H1 (cell line): ENCODE measurements at regions not wholly inside any gene's neighbourhood (a gene's known extent, or its start where the extent isn't known, plus 50 kb on each side); places are given as distances from the start of the nearest gene placed in this dataset.

Experiments used
- CTCF ChIA-PET: fragments of 300-600 bp; sonication (Branson Sonifier 250); formaldehyde crosslinking; loops from one replicate; lab custom pipeline; 2021; ENCODE audit not compliant: partially characterized antibody; lab: Charles Lee
- POLR2A ChIA-PET: fragments of 300-600 bp; sonication (Branson Sonifier 250); formaldehyde crosslinking; loops from one replicate; lab custom pipeline; 2021; ENCODE audit warnings: inconsistent platforms; ENCODE audit not compliant: partially characterized antibody; lab: Charles Lee
- DNase-seq, 2 experiments: peaks; one replicate each; pipeline versions ENCODE4 v3.0.0 to v3.0.0-alpha.2; 2010 to 2022; ENCODE audit warnings: low spot score in 2 of 2, low read depth in 1 of 2, mixed read lengths in 1 of 2
- FAIRE-seq: peaks from 2 replicates; lab custom pipeline; 2011; peaks lifted over from hg19 to GRCh38; lab: Jason Lieb, UNC
- H2AFZ ChIP-seq: 2 replicates; pipeline ENCODE4 v1.8.1; 2012; ENCODE audit warnings: low read length, inconsistent platforms
- H2AK5ac ChIP-seq: 2 replicates; pipeline ENCODE4 v1.6.1; 2013; ENCODE audit warnings: low read depth, low read length
- H2BK120ac ChIP-seq: replicated peaks from 2 replicates; pipeline ENCODE3; 2013; ENCODE audit warnings: low read depth, low read length, inconsistent platforms
- H2BK12ac ChIP-seq: 2 replicates; pipeline ENCODE4 v1.6.1; 2013; ENCODE audit warnings: low read depth, low read length
- H2BK15ac ChIP-seq: 2 replicates; pipeline ENCODE4 v1.6.1; 2013; ENCODE audit warnings: low read length
- H2BK20ac ChIP-seq: 2 replicates; pipeline ENCODE4 v1.6.1; 2013; ENCODE audit warnings: low read length
- H2BK5ac ChIP-seq: 2 replicates; pipeline ENCODE4 v1.6.1; 2013; ENCODE audit warnings: low read depth, low read length
- H3K14ac ChIP-seq: 2 replicates; pipeline ENCODE4 v1.6.1; 2013; ENCODE audit warnings: inconsistent platforms; ENCODE audit not compliant: insufficient read length
- H3K18ac ChIP-seq: 2 replicates; pipeline ENCODE4 v1.6.1; 2013; ENCODE audit warnings: low read length; ENCODE audit errors: extremely low read depth
- H3K23ac ChIP-seq: 2 replicates; pipeline ENCODE4 v1.6.1; 2013; ENCODE audit warnings: inconsistent platforms; ENCODE audit not compliant: insufficient read length
- H3K23me2 ChIP-seq: 2 replicates; pipeline ENCODE4 v1.6.1; 2013; ENCODE audit warnings: low read depth, low read length
- H3K27ac ChIP-seq: 2 replicates; pipeline ENCODE4 v1.6.1; 2011; ENCODE audit warnings: low read depth, low read length, inconsistent platforms
- H3K27me3 ChIP-seq, 4 experiments: replicated peaks in 1 of 4; 1 replicate in 1 of 4; 2 replicates in 3 of 4; pipeline versions ENCODE4 v1.6.1 to v1.8.1; 2011 to 2013; ENCODE audit warnings: low read length in 3 of 4, mild to moderate bottlenecking in 3 of 4, inconsistent platforms in 2 of 4, mixed read lengths in 2 of 4, moderate library complexity in 1 of 4; ENCODE audit not compliant: control insufficient read depth in 3 of 4, insufficient read depth in 3 of 4; ENCODE audit errors: extremely low read depth in 1 of 4
- H3K36me3 ChIP-seq, 4 experiments: 2 replicates each; pipeline versions ENCODE4 v1.6.1 to v1.8.1; 2011 to 2013; ENCODE audit warnings: mild to moderate bottlenecking in 4 of 4, low read length in 3 of 4, moderate library complexity in 2 of 4, control low read depth in 1 of 4, inconsistent platforms in 1 of 4; ENCODE audit not compliant: insufficient read depth in 4 of 4, control insufficient read depth in 2 of 4
- H3K4ac ChIP-seq: replicated peaks from 2 replicates; pipeline ENCODE3; 2013; ENCODE audit warnings: low read length, low read depth, mixed read lengths, inconsistent platforms; ENCODE audit not compliant: insufficient read length
- H3K4me1 ChIP-seq, 4 experiments: replicated peaks in 1 of 4; 1 replicate in 1 of 4; 2 replicates in 3 of 4; pipeline versions ENCODE4 v1.6.1 to v1.8.1; 2011 to 2013; ENCODE audit warnings: low read length in 3 of 4, inconsistent platforms in 2 of 4, mixed read lengths in 1 of 4; ENCODE audit not compliant: insufficient read depth in 4 of 4, control insufficient read depth in 3 of 4
- H3K4me2 ChIP-seq, 2 experiments: 2 replicates each; pipeline versions ENCODE4 v1.6.1 to v1.8.1; 2011 to 2013; ENCODE audit warnings: low read depth in 2 of 2, low read length in 2 of 2, control low read depth in 1 of 2, inconsistent platforms in 1 of 2, mild to moderate bottlenecking in 1 of 2; ENCODE audit not compliant: insufficient read depth in 1 of 2
- H3K4me3 ChIP-seq, 4 experiments: fragments of 200-600, 300-600 bp in 1 of 4; sonication (generic), shearing (Covaris generic), sonication (Bioruptor Twin) in 1 of 4; 2 replicates each; pipeline versions ENCODE4 v1.5.1 to v1.8.1; 2011 to 2016; ENCODE audit warnings: low read length in 4 of 4, low read depth in 3 of 4, control low read depth in 2 of 4, inconsistent platforms in 2 of 4, mild to moderate bottlenecking in 2 of 4, mixed read lengths in 1 of 4, moderate library complexity in 1 of 4; ENCODE audit not compliant: insufficient read depth in 2 of 4; ENCODE audit errors: extremely low read depth in 1 of 4
- H3K56ac ChIP-seq: replicated peaks from 2 replicates; pipeline ENCODE3; 2013; ENCODE audit warnings: low read depth, mild to moderate bottlenecking, mixed read lengths, low read length, inconsistent platforms; ENCODE audit not compliant: insufficient read length
- H3K79me1 ChIP-seq: 2 replicates; pipeline ENCODE4 v1.6.1; 2013; ENCODE audit warnings: low read depth, low read length, control low read depth
- H3K79me2 ChIP-seq, 2 experiments: 2 replicates each; pipeline versions ENCODE4 v1.6.1 to v1.8.1; 2012 to 2013; ENCODE audit warnings: low read length in 2 of 2, mild to moderate bottlenecking in 2 of 2, inconsistent platforms in 1 of 2; ENCODE audit not compliant: insufficient read depth in 2 of 2, control insufficient read depth in 1 of 2
- H3K9ac ChIP-seq, 4 experiments: replicated peaks in 1 of 4; 1 replicate in 1 of 4; 2 replicates in 3 of 4; pipeline versions ENCODE4 v1.6.1 to v1.8.1; 2011 to 2013; ENCODE audit warnings: low read depth in 3 of 4, low read length in 3 of 4, control low read depth in 2 of 4, mild to moderate bottlenecking in 2 of 4, moderate library complexity in 2 of 4, inconsistent platforms in 1 of 4; ENCODE audit errors: extremely low read depth in 1 of 4
- H3K9me3 ChIP-seq, 2 experiments: 2 replicates each; pipeline versions ENCODE4 v1.6.1 to v1.8.1; 2012 to 2013; ENCODE audit warnings: mild to moderate bottlenecking in 2 of 2, moderate library complexity in 2 of 2, control low read depth in 1 of 2, inconsistent platforms in 1 of 2, low read depth in 1 of 2, low read length in 1 of 2, mixed read lengths in 1 of 2; ENCODE audit not compliant: insufficient read depth in 2 of 2
- H4K20me1 ChIP-seq, 2 experiments: replicated peaks in 1 of 2; 2 replicates each; pipeline versions ENCODE3 to v1.8.1; 2011 to 2013; ENCODE audit warnings: inconsistent platforms in 2 of 2, low read length in 2 of 2, mild to moderate bottlenecking in 1 of 2; ENCODE audit not compliant: insufficient read depth in 2 of 2, control insufficient read depth in 1 of 2
- H4K5ac ChIP-seq: 2 replicates; pipeline ENCODE4 v1.6.1; 2013; ENCODE audit warnings: low read length, low read depth, mixed read lengths, inconsistent platforms; ENCODE audit not compliant: insufficient read length
- H4K8ac ChIP-seq: 2 replicates; pipeline ENCODE4 v1.8.0; 2013; ENCODE audit warnings: mild to moderate bottlenecking, moderate library complexity, low read length, inconsistent platforms; ENCODE audit not compliant: insufficient read depth; ENCODE audit errors: extremely low read depth
- H4K91ac ChIP-seq: replicated peaks from 2 replicates; pipeline ENCODE3; 2013; ENCODE audit warnings: low read length, mixed read lengths, inconsistent platforms; ENCODE audit not compliant: insufficient read length
- SIN3A ChIP-seq, 2 experiments: IDR thresholded peaks in 1 of 2; conservative IDR thresholded peaks in 1 of 2; 2 replicates each; pipeline ENCODE4 v1.6.1; 2011 to 2012; ENCODE audit warnings: low read length in 2 of 2, improper control_type of control experiment in 1 of 2, low read depth in 1 of 2, mild to moderate bottlenecking in 1 of 2
- WGBS, 2 experiments: shearing (Covaris generic) in 1 of 2; methylation state at CpG; one replicate each; pipeline versions ENCODE4 v1.1.6 to v1.1.7; 2013 to 2015; ENCODE audit warnings: low lambda C conversion rate in 2 of 2, mixed read lengths in 2 of 2, inconsistent platforms in 1 of 2, low coverage in 1 of 2, missing lambda C conversion rate in 1 of 2; ENCODE audit not compliant: insufficient replicate concordance in 2 of 2, insufficient coverage in 1 of 2, insufficient read length in 1 of 2; ENCODE audit errors: extremely low coverage in 1 of 2, missing lambda C conversion rate in 1 of 2; 5-methylcytosine and 5-hydroxymethylcytosine counted together

DNA sequence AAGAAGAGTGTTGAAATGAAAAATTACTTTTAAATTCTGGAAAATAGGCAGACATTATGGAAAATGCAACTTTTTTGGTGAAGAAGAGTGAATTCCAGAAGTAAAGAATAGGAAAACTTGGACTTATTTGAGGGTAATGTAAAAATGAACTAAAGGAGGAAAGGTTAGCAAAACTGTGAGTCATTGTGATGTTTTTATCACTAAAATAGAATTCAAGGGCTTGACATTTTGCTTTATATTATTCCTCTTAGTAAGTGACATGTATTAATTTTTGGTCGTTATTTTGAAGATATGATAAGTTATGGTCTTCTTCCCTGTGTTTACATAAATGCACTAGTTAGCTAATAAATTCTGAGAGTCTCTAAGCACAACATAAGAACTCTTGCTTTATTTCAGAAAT is 390.9 kb downstream of the FAT4 start:
- Histone ChIP-seq H3K9me3 (no peaks in the 10 kb centered on the region), H2BK12ac (no peak overlapping the region), H3K4ac (no peak overlapping the region), H4K91ac (no peak overlapping the region), H3K36me3 (no peaks in the 10 kb centered on the region; a peak in 1 of 8 replicates), H4K8ac (no peak overlapping the region), H2BK120ac (no peak overlapping the region), H3K23me2 (no peaks in the 10 kb centered on the region; the same call in 1 of the 2 replicates), H3K56ac (no peak overlapping the region), H4K5ac (no peak overlapping the region), H3K79me1 (no peaks in the 10 kb centered on the region), H4K20me1 (no peaks in the 10 kb centered on the region), H2BK5ac (no peak overlapping the region), H2AFZ (no peak overlapping the region), H3K27ac (no peak overlapping the region), H3K4me3 (no peak overlapping the region), H3K4me1 (no peaks in the 10 kb centered on the region), H3K18ac (no peak overlapping the region), H3K14ac (no peak overlapping the region), H2BK15ac (no peak overlapping the region), H3K4me2 (no peak overlapping the region), H2AK5ac (no peak overlapping the region), H3K23ac (no peak overlapping the region), H3K27me3 (no peaks in the 10 kb centered on the region), H2BK20ac (no peak overlapping the region), H3K79me2 (no peaks in the 10 kb centered on the region), H3K9ac (no peak overlapping the region)
- POLR2A ChIA-PET: no interaction called here
- TF ChIP-seq SIN3A (conservative IDR thresholded peaks at IDR 0.05 in 1 of 2, IDR thresholded peaks at IDR 0.05 in 1 of 2; ENCODE audit: low read depth in 1 of 2, low read length in 2 of 2): no peak
- DNase-seq: no peak
- FAIRE-seq: no peak
- CTCF ChIA-PET: interaction anchor here (0.6 kb wide), 1 partner anchor 387 kb away, joined by 3 read pairs; no protein-coding TSS in a partner anchor
- 83% methylated on average over 1 of the region's 1 CpG; no CpG with 5 or more reads in 1 of the 2 experiments for WGBS, 2 experiments
